PC-3 (cell line): ENCODE measurements at regions not wholly inside any gene's neighbourhood (a gene's known extent, or its start where the extent isn't known, plus 50 kb on each side); places are given as distances from the start of the nearest gene placed in this dataset.

Source experiments
- ATAC-seq: fragments of 200-7000 bp; cut with Tn5 transposase; 2 replicates; pipeline ENCODE4 v1.9.1; 2020; ENCODE audit warnings: mild to moderate bottlenecking, moderate library complexity
- BruUV-seq: library from RNA; stranded (reverse); fragments of 400-500 nt; replicated peaks from 2 replicates; lab custom pipeline; 2021; lab: Mats Ljungman, UMichigan
- CTCF ChIA-PET: fragments of 300-600 bp; sonication (Branson Sonifier 250); formaldehyde crosslinking; loops from one replicate; lab custom pipeline; 2022; ENCODE audit warnings: antibody characterized with exemption; lab: Charles Lee
- POLR2A ChIA-PET: fragments of 300-600 bp; sonication (Branson Sonifier 250); formaldehyde crosslinking; loops from one replicate; lab custom pipeline; 2022; ENCODE audit warnings: antibody characterized with exemption; ENCODE audit not compliant: unreplicated experiment; lab: Charles Lee
- DNase-seq: peaks from one replicate; pipeline ENCODE4 v3.0.0-alpha.2; 2015
- H2AFZ ChIP-seq: fragments of 300-600 bp; sonication (generic); 2 replicates; pipeline ENCODE4 v1.6.0; 2016; ENCODE audit warnings: antibody characterized with exemption, low read length
- H3F3A ChIP-seq: fragments of 300-600 bp; sonication (generic); one replicate; pipeline ENCODE4 v1.6.0; 2017; ENCODE audit warnings: antibody characterized with exemption, low read length, control low read depth, mild to moderate bottlenecking; ENCODE audit not compliant: unreplicated experiment
- H3K27ac ChIP-seq: fragments of 300-600 bp; sonication (generic); 2 replicates; pipeline ENCODE4 v1.5.1; 2016; ENCODE audit warnings: mild to moderate bottlenecking, low read length
- H3K27me3 ChIP-seq: fragments of 300-600 bp; sonication (generic); 2 replicates; pipeline ENCODE4 v1.6.1; 2016; ENCODE audit warnings: low read length, mixed read lengths
- H3K36me3 ChIP-seq: fragments of 300-600 bp; sonication (generic); 2 replicates; pipeline ENCODE4 v1.6.1; 2016; ENCODE audit warnings: low read depth, mixed run types, low read length, mixed read lengths
- H3K4me1 ChIP-seq: fragments of 300-600 bp; sonication (generic); 2 replicates; pipeline ENCODE4 v1.5.1; 2016; ENCODE audit warnings: low read length; ENCODE audit not compliant: insufficient read depth
- H3K4me2 ChIP-seq: fragments of 300-600 bp; sonication (generic); 2 replicates; pipeline ENCODE4 v1.6.0; 2016; ENCODE audit warnings: low read length
- H3K4me3 ChIP-seq: fragments of 300-600 bp; sonication (generic); 2 replicates; pipeline ENCODE4 v1.5.1; 2016; ENCODE audit warnings: mild to moderate bottlenecking, low read length, mixed read lengths
- H3K79me2 ChIP-seq: fragments of 300-600 bp; sonication (generic); 2 replicates; pipeline ENCODE4 v1.6.1; 2017; ENCODE audit warnings: low read length, mixed read lengths
- H3K9ac ChIP-seq: fragments of 300-600 bp; sonication (generic); 2 replicates; pipeline ENCODE4 v1.6.0; 2016; ENCODE audit warnings: mild to moderate bottlenecking, low read length
- H3K9me2 ChIP-seq: fragments of 300-600 bp; sonication (generic); replicated peaks from 2 replicates; pipeline ENCODE4 v1.6.1; 2016; ENCODE audit warnings: mixed run types, low read length, mixed read lengths
- H3K9me3 ChIP-seq: fragments of 300-600 bp; sonication (generic); 2 replicates; pipeline ENCODE4 v1.6.1; 2016; ENCODE audit warnings: low read length, mixed read lengths
- H4K20me1 ChIP-seq: fragments of 300-600 bp; sonication (generic); 2 replicates; pipeline ENCODE4 v1.6.1; 2016; ENCODE audit warnings: low read length, mixed read lengths
- CTCF ChIP-seq: fragments of 300-600 bp; sonication (generic); conservative IDR thresholded peaks from 2 replicates; pipeline ENCODE4 v1.5.1; 2017; ENCODE audit warnings: antibody characterized with exemption, low read depth, mild to moderate bottlenecking, low read length
- EZH2 ChIP-seq: fragments of 300-600 bp; sonication (generic); IDR thresholded peaks from one replicate; pipeline ENCODE4 v1.6.1; 2017; ENCODE audit warnings: antibody characterized with exemption, mild to moderate bottlenecking, low read length; ENCODE audit not compliant: unreplicated experiment
- EZH2phosphoT487 ChIP-seq: fragments of 300-600 bp; sonication (generic); IDR thresholded peaks from 2 replicates; pipeline ENCODE4 v1.6.1; 2018; ENCODE audit warnings: mild to moderate bottlenecking, antibody characterized with exemption, low read length, borderline replicate concordance
- intact Hi-C: fragments of 100-400 bp; cut with micrococcal nuclease; formaldehyde crosslinking; loops from 2 replicates; pipeline ENCODE4 v1.9.0; 2023

GRCh38 chr9:16214677-16215352 lies 655.7 kb downstream of the BNC2 start:
- Histone ChIP-seq H3K9me2 (no peaks in the 10 kb centered on the region), H3K79me2 (no peaks in the 10 kb centered on the region), H3K9ac (peak overlapping the region; percentile 58; the same call in 1 of the 2 replicates), H3K4me3 (no peak overlapping the region), H3K36me3 (no peaks in the 10 kb centered on the region; the same call in 1 of the 2 replicates), H4K20me1 (no peaks in the 10 kb centered on the region), H3F3A (no peaks in the 10 kb centered on the region), H2AFZ (no peak overlapping the region), H3K4me1 (peaks cover 24% of the 10 kb centered on the region), H3K27ac (peak overlapping the region; percentile 88), H3K4me2 (peak overlapping the region; percentile 68; the same call in 1 of the 2 replicates), H3K9me3 (no peaks in the 10 kb centered on the region), H3K27me3 (no peaks in the 10 kb centered on the region)
- no peak for DNase-seq
- no TSS peak for BruUV-seq
- no peak for ATAC-seq
- ChIA-PET CTCF (no interaction called here), POLR2A (no interaction called here)
- TF ChIP-seq CTCF (no peak), EZH2phosphoT487 (no peak), EZH2 (no peak)
- intact Hi-C loops = loop anchor here (1.0 kb wide), 1 partner anchor 342 kb away; no protein-coding TSS in a partner anchor

GRCh38 chr9:16215353-16215680 lies 655.2 kb downstream of the BNC2 start:
- TF ChIP-seq EZH2 (no peak), EZH2phosphoT487 (no peak), CTCF (no peak)
- H2AFZ ChIP-seq = no peak overlapping the region
- no peak overlapping the region for H3K9ac ChIP-seq
- intact Hi-C loops = no loop called here
- BruUV-seq = no TSS peak
- H3K27me3 ChIP-seq = no peaks in the 10 kb centered on the region
- H3K9me2 ChIP-seq = no peaks in the 10 kb centered on the region
- no peaks in the 10 kb centered on the region for H4K20me1 ChIP-seq
- no peak overlapping the region for H3K27ac ChIP-seq
- H3K9me3 ChIP-seq = no peaks in the 10 kb centered on the region
- H3K79me2 ChIP-seq = no peaks in the 10 kb centered on the region
- ChIA-PET POLR2A (no interaction called here), CTCF (no interaction called here)
- DNase-seq = no peak
- H3K4me3 ChIP-seq = no peak overlapping the region
- no peaks in the 10 kb centered on the region; the same call in 1 of the 2 replicates for H3K36me3 ChIP-seq
- no peak overlapping the region for H3K4me2 ChIP-seq
- no peaks in the 10 kb centered on the region for H3F3A ChIP-seq
- no peak for ATAC-seq
- peaks cover 24% of the 10 kb centered on the region for H3K4me1 ChIP-seq

GRCh38 chr9:16217943-16218701 lies 652.3 kb downstream of the BNC2 start:
- Histone ChIP-seq H3K36me3 (no peaks in the 10 kb centered on the region), H4K20me1 (no peaks in the 10 kb centered on the region), H2AFZ (0 out of 2 replicates have a peak overlapping the region, but pooled peaks have one; percentile 6), H3K4me3 (no peak overlapping the region), H3K9ac (no peak overlapping the region), H3F3A (no peaks in the 10 kb centered on the region), H3K9me2 (no peaks in the 10 kb centered on the region), H3K4me1 (peaks cover 31% of the 10 kb centered on the region), H3K27me3 (no peaks in the 10 kb centered on the region), H3K4me2 (no peak overlapping the region), H3K79me2 (no peaks in the 10 kb centered on the region), H3K9me3 (no peaks in the 10 kb centered on the region), H3K27ac (no peak overlapping the region)
- BruUV-seq = no TSS peak
- ATAC-seq = no peak
- CTCF ChIA-PET = no interaction called here
- no peak for DNase-seq
- no peak for TF ChIP-seq EZH2
- no peak for TF ChIP-seq CTCF
- no peak for TF ChIP-seq EZH2phosphoT487
- POLR2A ChIA-PET = no interaction called here
- intact Hi-C loops = no loop called here
